Stimulated activated effector memory CD8-positive, alpha-beta T cell treated with anti-CD3 and anti-CD28 coated beads, Interleukin-12 subunit alpha, Interleukin-12 subunit beta, amount 100 ng/mL, for 72 hours (primary cell): ENCODE measurements at regions not wholly inside any gene's neighbourhood (a gene's known extent, or its start where the extent isn't known, plus 50 kb on each side); places are given as distances from the start of the nearest gene placed in this dataset.
"Not testable (repeated sequence)": the region's sequence is repeated elsewhere in the genome, so short reads cannot be mapped to it uniquely, and the experiment has no call there.

Source experiments
- ATAC-seq: fragments of 150-1000 bp; cut with Tn5 transposase; 2 replicates; pipeline ENCODE4 v1.10.0; 2021
- DNase-seq, 2 donors: peaks; one replicate each; pipeline ENCODE4 v3.0.0; 2021 to 2022; ENCODE audit warnings: low spot score in 2 of 2
- H3K27ac Mint-ChIP-seq: one replicate; pipeline ENCODE4 v1.8.0; 2022; ENCODE audit warnings: mild to moderate bottlenecking, mixed read lengths
- H3K36me3 Mint-ChIP-seq: one replicate; pipeline ENCODE4 v1.8.0; 2022; ENCODE audit warnings: mild to moderate bottlenecking, mixed read lengths
- H3K4me1 Mint-ChIP-seq: one replicate; pipeline ENCODE4 v1.8.0; 2022; ENCODE audit warnings: mixed read lengths
- H3K4me3 Mint-ChIP-seq: one replicate; pipeline ENCODE4 v1.8.0; 2022; ENCODE audit warnings: mild to moderate bottlenecking, mixed read lengths
- H3K9me3 Mint-ChIP-seq: one replicate; pipeline ENCODE4 v1.8.0; 2022; ENCODE audit warnings: mixed read lengths

GRCh38 chr10:61029411-61029810, 85.4 kb upstream of the RHOBTB1 start:
- H3K9me3 Mint-ChIP-seq = no peaks in the 10 kb centered on the region
- no peak overlapping the region for H3K4me3 Mint-ChIP-seq
- ATAC-seq = no peak
- DNase-seq = no peak
- no peaks in the 10 kb centered on the region for H3K4me1 Mint-ChIP-seq
- no peaks in the 10 kb centered on the region for H3K36me3 Mint-ChIP-seq
- no peak overlapping the region for H3K27ac Mint-ChIP-seq

DNA sequence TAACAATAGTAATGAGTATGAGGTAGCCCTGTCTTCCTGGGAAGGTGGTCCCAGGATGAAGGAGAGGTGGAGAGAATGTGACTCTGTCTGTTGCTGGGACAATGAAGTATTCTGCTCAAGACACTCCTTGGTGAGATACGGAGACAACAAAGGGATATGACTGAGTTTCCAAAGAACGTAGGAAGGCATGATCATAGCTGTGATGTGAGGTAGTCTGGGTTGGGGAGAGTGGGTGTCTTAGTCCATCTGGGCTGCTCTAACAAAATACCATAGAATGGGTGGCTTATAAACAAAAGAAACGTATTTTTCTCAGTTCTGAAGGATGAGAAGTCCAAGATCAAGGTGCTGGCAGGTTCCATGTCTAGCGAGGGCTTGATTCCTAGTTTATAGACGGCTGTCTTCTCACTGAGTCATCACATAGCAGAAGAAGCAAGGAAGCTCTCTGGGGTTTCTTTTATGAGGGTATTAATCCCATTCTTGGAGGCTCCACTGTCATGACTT, 84.9 kb upstream of the RHOBTB1 start:
- Mint-ChIP-seq H3K4me1 (no peaks in the 10 kb centered on the region), H3K36me3 (no peaks in the 10 kb centered on the region), H3K9me3 (no peaks in the 10 kb centered on the region), H3K27ac (no peak overlapping the region), H3K4me3 (no peak overlapping the region)
- DNase-seq (no peak), ATAC-seq (no peak)

GRCh38 chr10:61024856-61025201, 80.8 kb upstream of the RHOBTB1 start:
- no peak for DNase-seq
- Mint-ChIP-seq H3K4me1 (no peaks in the 10 kb centered on the region), H3K27ac (no peak overlapping the region), H3K9me3 (no peaks in the 10 kb centered on the region), H3K36me3 (no peaks in the 10 kb centered on the region), H3K4me3 (no peak overlapping the region)
- ATAC-seq = no peak

- H3K9me3 Mint-ChIP-seq = peaks cover 2% of the 10 kb centered on the region
- no peak overlapping the region for H3K4me3 Mint-ChIP-seq
Observed at GRCh38 chr10:61024151-61024855, 80.3 kb upstream of the RHOBTB1 start.

GRCh38 chr10:61023053-61023452, 79.1 kb upstream of the RHOBTB1 start:
- Mint-ChIP-seq H3K4me1 (no peaks in the 10 kb centered on the region), H3K9me3 (peaks cover 2% of the 10 kb centered on the region), H3K27ac (no peak overlapping the region), H3K36me3 (no peaks in the 10 kb centered on the region), H3K4me3 (no peak overlapping the region)
- no peak for DNase-seq
- no peak for ATAC-seq

More at GRCh38 chr10:61024151-61024855, 80.3 kb upstream of the RHOBTB1 start:
- ATAC-seq (no peak), DNase-seq (no peak)
- no peak overlapping the region for H3K27ac Mint-ChIP-seq
- no peaks in the 10 kb centered on the region for H3K36me3 Mint-ChIP-seq
- no peaks in the 10 kb centered on the region for H3K4me1 Mint-ChIP-seq

- Mint-ChIP-seq H3K4me1 (no peaks in the 10 kb centered on the region), H3K9me3 (peaks cover 2% of the 10 kb centered on the region), H3K4me3 (no peak overlapping the region), H3K27ac (no peak overlapping the region), H3K36me3 (no peaks in the 10 kb centered on the region)
- ATAC-seq (no peak), DNase-seq (no peak)
Observed at GRCh38 chr10:61021926-61022325, 77.9 kb upstream of the RHOBTB1 start.

DNA sequence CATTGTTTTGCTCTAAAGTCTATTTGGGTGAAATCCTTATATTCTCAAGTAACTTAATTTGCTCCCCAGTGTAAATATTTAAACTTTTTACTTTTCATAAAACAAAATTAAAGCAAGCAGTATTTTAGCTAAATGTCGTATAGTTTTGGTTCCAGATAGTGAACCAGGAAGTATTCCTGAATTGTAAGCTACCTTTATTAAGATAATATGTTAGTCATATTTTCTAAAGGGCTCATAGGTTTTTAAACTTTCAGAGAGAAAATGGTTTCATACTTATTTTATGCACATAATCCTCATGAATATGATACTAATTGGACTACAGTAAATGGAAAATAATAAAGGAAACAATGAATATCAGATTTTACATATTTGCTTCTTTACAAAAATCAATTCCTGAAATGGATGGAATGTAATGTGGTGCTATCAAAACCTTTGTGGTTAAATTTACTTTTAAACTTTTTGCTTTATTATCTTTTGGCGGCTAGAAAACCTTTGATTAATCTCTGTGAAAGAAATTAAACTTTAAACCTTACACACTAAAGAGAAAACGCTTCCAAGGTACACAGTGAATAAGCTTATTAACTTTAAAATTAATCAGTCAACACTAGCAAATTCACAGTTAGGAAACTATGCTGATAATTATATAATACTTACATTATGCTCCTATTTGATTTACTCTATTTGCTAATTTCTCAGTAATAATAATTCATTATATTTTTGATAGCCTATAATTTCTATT, 76.6 kb upstream of the RHOBTB1 start:
- no peaks in the 10 kb centered on the region for H3K4me1 Mint-ChIP-seq
- ATAC-seq (no peak), DNase-seq (no peak)
- H3K4me3 Mint-ChIP-seq = no peak overlapping the region
- H3K36me3 Mint-ChIP-seq = no peaks in the 10 kb centered on the region
- no peak overlapping the region for H3K27ac Mint-ChIP-seq
- peaks cover 2% of the 10 kb centered on the region for H3K9me3 Mint-ChIP-seq

- Mint-ChIP-seq H3K4me3 (no peak overlapping the region), H3K9me3 (peaks cover 2% of the 10 kb centered on the region), H3K36me3 (no peaks in the 10 kb centered on the region), H3K4me1 (no peaks in the 10 kb centered on the region), H3K27ac (no peak overlapping the region)
- DNase-seq = no peak
- ATAC-seq = no peak
Observed at GRCh38 chr10:61018146-61018545, 74.2 kb upstream of the RHOBTB1 start.

DNA sequence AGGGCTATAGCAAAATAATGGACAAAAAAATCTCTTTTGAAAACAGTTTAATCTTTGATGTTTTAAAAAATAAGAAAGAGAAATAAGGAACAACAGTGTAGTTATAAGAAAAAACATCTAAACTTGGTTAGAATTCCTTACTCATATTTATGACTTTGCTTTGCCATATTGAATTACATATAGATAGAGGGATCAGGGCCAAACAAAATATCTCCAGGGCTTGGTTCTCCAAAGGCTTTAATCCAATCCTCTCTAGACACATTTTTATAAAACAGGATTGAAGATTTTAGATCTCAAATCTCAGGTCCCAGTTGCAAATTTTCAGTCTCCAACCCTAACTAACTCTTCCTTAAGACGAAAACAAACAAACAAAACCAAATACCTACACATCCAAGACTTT, 72.6 kb upstream of the RHOBTB1 start:
- peaks cover 2% of the 10 kb centered on the region for H3K9me3 Mint-ChIP-seq
- no peaks in the 10 kb centered on the region for H3K4me1 Mint-ChIP-seq
- no peak for ATAC-seq
- H3K36me3 Mint-ChIP-seq = no peaks in the 10 kb centered on the region
- DNase-seq = no peak
- no peak overlapping the region for H3K27ac Mint-ChIP-seq
- no peak overlapping the region for H3K4me3 Mint-ChIP-seq

DNA sequence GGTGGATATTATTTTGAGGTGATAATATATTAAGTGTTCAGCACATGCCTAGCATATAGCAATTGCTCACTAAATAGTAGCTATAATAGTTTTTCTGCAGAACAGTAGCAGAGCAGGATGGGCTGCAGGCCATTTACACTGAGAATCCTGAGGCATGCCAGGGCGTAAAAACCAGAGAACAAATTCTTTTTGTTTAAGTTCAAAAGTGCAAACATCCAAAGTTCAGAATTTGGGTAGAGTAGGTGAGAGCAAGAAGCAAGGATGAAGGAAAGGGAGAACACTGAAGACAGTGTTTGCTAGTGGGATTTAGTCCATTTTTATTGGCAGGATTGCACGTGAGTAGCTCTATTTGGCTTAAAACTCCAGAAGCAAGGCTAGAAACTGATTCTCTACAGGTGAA, 72.0 kb upstream of the RHOBTB1 start:
- ATAC-seq (no peak), DNase-seq (no peak)
- Mint-ChIP-seq H3K4me1 (no peaks in the 10 kb centered on the region), H3K27ac (no peak overlapping the region), H3K9me3 (peaks cover 2% of the 10 kb centered on the region), H3K36me3 (no peaks in the 10 kb centered on the region), H3K4me3 (no peak overlapping the region)

DNA sequence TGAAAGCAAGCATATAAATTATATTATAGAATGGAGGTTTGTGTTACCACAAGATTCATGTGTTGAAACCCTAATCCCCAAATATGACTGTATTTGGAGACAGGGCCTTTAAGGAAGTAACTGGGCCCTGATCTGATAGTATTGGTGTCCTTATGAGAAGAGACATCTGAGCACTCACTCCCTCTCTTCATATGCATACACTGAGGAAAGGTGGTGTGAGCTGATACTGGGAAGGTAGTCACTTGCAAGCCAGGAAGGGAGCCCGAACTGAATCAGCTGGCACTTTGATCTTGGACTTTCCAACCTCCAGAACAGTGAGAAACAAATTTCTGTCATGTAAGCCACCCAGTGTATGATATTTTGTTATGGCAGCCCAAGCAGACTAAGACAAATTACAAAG, 66.9 kb upstream of the RHOBTB1 start:
- H3K4me1 Mint-ChIP-seq = no peaks in the 10 kb centered on the region
- no peak overlapping the region for H3K27ac Mint-ChIP-seq
- no peaks in the 10 kb centered on the region for H3K9me3 Mint-ChIP-seq
- DNase-seq (no peak), ATAC-seq (no peak)
- H3K4me3 Mint-ChIP-seq = no peak overlapping the region
- no peaks in the 10 kb centered on the region for H3K36me3 Mint-ChIP-seq

GRCh38 chr10:61003069-61003468, 59.1 kb upstream of the RHOBTB1 start:
- not testable (repeated sequence) for H3K27ac Mint-ChIP-seq, H3K36me3 Mint-ChIP-seq, DNase-seq, H3K4me1 Mint-ChIP-seq, H3K9me3 Mint-ChIP-seq, ATAC-seq, H3K4me3 Mint-ChIP-seq

DNA sequence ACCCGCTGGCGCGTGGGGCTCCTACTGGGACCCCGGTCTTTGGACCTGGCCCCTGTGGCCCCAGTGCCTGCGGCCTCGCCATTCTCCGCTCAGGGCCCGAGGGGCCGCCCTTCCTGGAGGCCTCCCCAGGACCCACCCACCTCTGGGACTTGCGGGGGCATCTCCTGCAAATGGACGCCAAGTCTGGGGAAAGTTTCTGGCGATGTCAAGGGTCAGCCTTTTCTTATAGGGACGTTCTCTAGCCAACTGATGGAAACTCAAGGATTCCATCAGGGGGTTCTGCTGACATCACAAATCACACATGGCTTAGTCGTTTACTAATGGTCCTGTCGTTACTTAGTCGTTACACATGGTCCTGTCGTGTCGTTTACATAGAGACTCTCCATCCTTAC, 57.7 kb upstream of the RHOBTB1 start:
- Mint-ChIP-seq H3K9me3 (no peaks in the 10 kb centered on the region), H3K36me3 (no peaks in the 10 kb centered on the region), H3K4me3 (no peak overlapping the region), H3K27ac (no peak overlapping the region), H3K4me1 (no peaks in the 10 kb centered on the region)
- no peak for DNase-seq
- no peak for ATAC-seq

DNA sequence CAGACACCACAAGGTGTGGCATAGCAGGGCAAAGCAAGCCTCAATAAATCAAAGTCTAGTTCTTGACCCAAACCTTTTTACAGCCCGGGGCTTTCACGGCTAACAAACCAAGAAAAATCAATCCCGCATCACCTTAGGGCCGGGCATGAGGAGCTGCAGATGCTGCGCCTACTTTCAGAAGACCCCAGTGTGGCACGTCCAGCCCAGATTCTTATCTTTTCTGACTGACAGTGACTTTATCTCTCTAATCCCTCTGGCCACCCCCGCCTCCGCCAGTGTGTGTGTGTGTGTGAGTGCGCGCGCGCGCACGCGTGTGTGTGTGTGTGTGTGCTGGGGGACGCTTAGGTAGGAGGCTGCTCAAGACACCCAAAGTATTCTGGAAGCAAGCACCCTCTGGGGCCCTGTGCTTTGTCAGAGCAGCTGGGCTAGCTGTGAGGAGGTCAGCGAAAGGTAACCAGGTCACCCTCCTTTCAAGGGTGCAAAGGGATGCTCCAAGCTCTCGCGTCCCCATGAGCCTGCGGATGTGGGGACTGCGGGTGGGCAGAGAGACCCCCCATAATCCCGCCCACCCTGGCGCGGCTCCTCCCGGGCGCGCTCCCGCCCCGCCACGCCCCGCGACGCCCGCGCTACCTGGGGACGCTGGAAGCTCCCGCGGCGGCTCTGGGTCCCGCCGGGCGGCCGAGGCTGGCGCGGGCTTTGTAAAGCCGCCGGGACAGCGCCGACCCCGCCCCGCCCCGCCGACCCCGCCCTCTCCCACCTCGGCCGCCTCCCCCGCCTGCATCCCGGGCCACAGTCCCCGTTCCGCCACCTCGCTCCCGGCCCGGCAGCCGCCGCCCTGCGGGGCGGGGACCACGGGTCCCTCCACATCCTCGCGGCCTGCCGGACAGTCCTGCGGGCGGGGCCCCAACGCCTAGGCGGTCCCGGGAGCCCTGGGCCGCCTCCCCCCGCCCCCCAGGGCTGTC, 57.1 kb upstream of the RHOBTB1 start:
- ATAC-seq (peak; percentile 50), DNase-seq (no peak)
- Mint-ChIP-seq H3K4me3 (no peak overlapping the region), H3K4me1 (no peaks in the 10 kb centered on the region), H3K27ac (no peak overlapping the region), H3K36me3 (no peaks in the 10 kb centered on the region), H3K9me3 (no peaks in the 10 kb centered on the region)

- ATAC-seq = no peak
- no peak for DNase-seq
Observed at GRCh38 chr10:60998932-60999331, 54.9 kb upstream of the RHOBTB1 start.

More at GRCh38 chr10:60998932-60999331, 54.9 kb upstream of the RHOBTB1 start:
- Mint-ChIP-seq H3K36me3 (no peaks in the 10 kb centered on the region), H3K4me1 (no peaks in the 10 kb centered on the region), H3K4me3 (no peak overlapping the region), H3K9me3 (no peaks in the 10 kb centered on the region), H3K27ac (no peak overlapping the region)
